Prostate gland (tissue), 2 donors: ENCODE measurements at regions not wholly inside any gene's neighbourhood (a gene's known extent, or its start where the extent isn't known, plus 50 kb on each side); places are given as distances from the start of the nearest gene placed in this dataset.

ENCODE experiments used
- POLR2A ChIP-seq: fragments of 450-650 bp; IDR thresholded peaks from one replicate; pipeline ENCODE4 v1.6.1; 2016; ENCODE audit warnings: antibody characterized with exemption, mild to moderate bottlenecking
- TF ChIP-seq, protein P1 (sequence below), 4 experiments: fragments of 200-600 bp in 2 of 4; fragments of 450-650 bp in 2 of 4; sonication (generic) in 2 of 4; IDR thresholded peaks; 1 replicate in 3 of 4; 2 replicates in 1 of 4; pipeline ENCODE4 v1.5.1; 2016 to 2019; ENCODE audit warnings: antibody characterized with exemption in 4 of 4, mild to moderate bottlenecking in 2 of 4, moderate library complexity in 2 of 4

DNA sequence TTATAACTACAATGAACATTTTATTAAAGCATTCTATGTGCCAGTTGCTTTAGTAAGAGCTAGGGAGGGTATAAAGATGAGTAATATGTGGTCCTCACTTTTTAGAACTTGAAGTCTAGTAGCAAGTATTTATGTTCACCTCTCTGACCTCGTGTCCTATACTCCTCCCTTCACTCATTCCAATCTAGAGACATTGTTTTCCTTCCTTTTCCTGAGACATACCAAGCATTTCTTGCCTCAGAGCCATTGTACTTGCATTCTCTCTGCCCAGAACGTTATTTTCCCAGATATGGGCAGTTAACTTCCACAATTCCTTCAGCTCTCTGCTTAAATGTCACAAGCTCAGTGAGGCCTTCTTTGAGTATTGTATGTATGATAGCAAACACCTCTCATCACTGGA, 408.6 kb downstream of the PDCD6IP start:
- TF ChIP-seq, protein P1, sequence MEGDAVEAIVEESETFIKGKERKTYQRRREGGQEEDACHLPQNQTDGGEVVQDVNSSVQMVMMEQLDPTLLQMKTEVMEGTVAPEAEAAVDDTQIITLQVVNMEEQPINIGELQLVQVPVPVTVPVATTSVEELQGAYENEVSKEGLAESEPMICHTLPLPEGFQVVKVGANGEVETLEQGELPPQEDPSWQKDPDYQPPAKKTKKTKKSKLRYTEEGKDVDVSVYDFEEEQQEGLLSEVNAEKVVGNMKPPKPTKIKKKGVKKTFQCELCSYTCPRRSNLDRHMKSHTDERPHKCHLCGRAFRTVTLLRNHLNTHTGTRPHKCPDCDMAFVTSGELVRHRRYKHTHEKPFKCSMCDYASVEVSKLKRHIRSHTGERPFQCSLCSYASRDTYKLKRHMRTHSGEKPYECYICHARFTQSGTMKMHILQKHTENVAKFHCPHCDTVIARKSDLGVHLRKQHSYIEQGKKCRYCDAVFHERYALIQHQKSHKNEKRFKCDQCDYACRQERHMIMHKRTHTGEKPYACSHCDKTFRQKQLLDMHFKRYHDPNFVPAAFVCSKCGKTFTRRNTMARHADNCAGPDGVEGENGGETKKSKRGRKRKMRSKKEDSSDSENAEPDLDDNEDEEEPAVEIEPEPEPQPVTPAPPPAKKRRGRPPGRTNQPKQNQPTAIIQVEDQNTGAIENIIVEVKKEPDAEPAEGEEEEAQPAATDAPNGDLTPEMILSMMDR (IDR thresholded peaks at IDR 0.05): no peak
- TF ChIP-seq POLR2A: no peak
